Breast epithelium (tissue), 3 donors: ENCODE measurements at regions not wholly inside any gene's neighbourhood (a gene's known extent, or its start where the extent isn't known, plus 50 kb on each side); places are given as distances from the start of the nearest gene placed in this dataset.

Source experiments
- POLR2A ChIP-seq: fragments of 450-650 bp; IDR thresholded peaks from one replicate; pipeline ENCODE4 v1.6.1; 2016; ENCODE audit warnings: antibody characterized with exemption, mild to moderate bottlenecking, moderate library complexity
- POLR2AphosphoS5 ChIP-seq, 3 donors: sonication (generic); formaldehyde crosslinking; IDR thresholded peaks; one replicate each; pipeline ENCODE4 v1.6.1; 2017; ENCODE audit warnings: antibody characterized with exemption in 3 of 3
- TF ChIP-seq, protein P1 (sequence below), 3 donors: fragments of 450-650 bp; IDR thresholded peaks; one replicate each; pipeline ENCODE4 v1.5.1; 2016 to 2017; ENCODE audit warnings: antibody characterized with exemption in 3 of 3, mild to moderate bottlenecking in 3 of 3, moderate library complexity in 3 of 3

- TF ChIP-seq POLR2A: no peak
- TF ChIP-seq, protein P1, sequence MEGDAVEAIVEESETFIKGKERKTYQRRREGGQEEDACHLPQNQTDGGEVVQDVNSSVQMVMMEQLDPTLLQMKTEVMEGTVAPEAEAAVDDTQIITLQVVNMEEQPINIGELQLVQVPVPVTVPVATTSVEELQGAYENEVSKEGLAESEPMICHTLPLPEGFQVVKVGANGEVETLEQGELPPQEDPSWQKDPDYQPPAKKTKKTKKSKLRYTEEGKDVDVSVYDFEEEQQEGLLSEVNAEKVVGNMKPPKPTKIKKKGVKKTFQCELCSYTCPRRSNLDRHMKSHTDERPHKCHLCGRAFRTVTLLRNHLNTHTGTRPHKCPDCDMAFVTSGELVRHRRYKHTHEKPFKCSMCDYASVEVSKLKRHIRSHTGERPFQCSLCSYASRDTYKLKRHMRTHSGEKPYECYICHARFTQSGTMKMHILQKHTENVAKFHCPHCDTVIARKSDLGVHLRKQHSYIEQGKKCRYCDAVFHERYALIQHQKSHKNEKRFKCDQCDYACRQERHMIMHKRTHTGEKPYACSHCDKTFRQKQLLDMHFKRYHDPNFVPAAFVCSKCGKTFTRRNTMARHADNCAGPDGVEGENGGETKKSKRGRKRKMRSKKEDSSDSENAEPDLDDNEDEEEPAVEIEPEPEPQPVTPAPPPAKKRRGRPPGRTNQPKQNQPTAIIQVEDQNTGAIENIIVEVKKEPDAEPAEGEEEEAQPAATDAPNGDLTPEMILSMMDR (IDR thresholded peaks at IDR 0.05): no peak
- no peak for TF ChIP-seq POLR2AphosphoS5 (IDR thresholded peaks at IDR 0.05)
Measured at GRCh38 chr13:50140581-50141374, 125.5 kb downstream of the KCNRG start.
